H1 (cell line): ENCODE measurements at regions not wholly inside any gene's neighbourhood (a gene's known extent, or its start where the extent isn't known, plus 50 kb on each side); places are given as distances from the start of the nearest gene placed in this dataset.

Source experiments
- CTCF ChIA-PET: fragments of 300-600 bp; sonication (Branson Sonifier 250); formaldehyde crosslinking; loops from one replicate; lab custom pipeline; 2021; ENCODE audit not compliant: partially characterized antibody; lab: Charles Lee
- POLR2A ChIA-PET: fragments of 300-600 bp; sonication (Branson Sonifier 250); formaldehyde crosslinking; loops from one replicate; lab custom pipeline; 2021; ENCODE audit warnings: inconsistent platforms; ENCODE audit not compliant: partially characterized antibody; lab: Charles Lee
- DNase-seq, 2 experiments: peaks; one replicate each; pipeline versions ENCODE4 v3.0.0 to v3.0.0-alpha.2; 2010 to 2022; ENCODE audit warnings: low spot score in 2 of 2, low read depth in 1 of 2, mixed read lengths in 1 of 2
- FAIRE-seq: peaks from 2 replicates; lab custom pipeline; 2011; peaks lifted over from hg19 to GRCh38; lab: Jason Lieb, UNC
- H2AFZ ChIP-seq: 2 replicates; pipeline ENCODE4 v1.8.1; 2012; ENCODE audit warnings: low read length, inconsistent platforms
- H2AK5ac ChIP-seq: 2 replicates; pipeline ENCODE4 v1.6.1; 2013; ENCODE audit warnings: low read depth, low read length
- H2BK120ac ChIP-seq: replicated peaks from 2 replicates; pipeline ENCODE3; 2013; ENCODE audit warnings: low read depth, low read length, inconsistent platforms
- H2BK12ac ChIP-seq: 2 replicates; pipeline ENCODE4 v1.6.1; 2013; ENCODE audit warnings: low read depth, low read length
- H2BK15ac ChIP-seq: 2 replicates; pipeline ENCODE4 v1.6.1; 2013; ENCODE audit warnings: low read length
- H2BK20ac ChIP-seq: 2 replicates; pipeline ENCODE4 v1.6.1; 2013; ENCODE audit warnings: low read length
- H2BK5ac ChIP-seq: 2 replicates; pipeline ENCODE4 v1.6.1; 2013; ENCODE audit warnings: low read depth, low read length
- H3K14ac ChIP-seq: 2 replicates; pipeline ENCODE4 v1.6.1; 2013; ENCODE audit warnings: inconsistent platforms; ENCODE audit not compliant: insufficient read length
- H3K18ac ChIP-seq: 2 replicates; pipeline ENCODE4 v1.6.1; 2013; ENCODE audit warnings: low read length; ENCODE audit errors: extremely low read depth
- H3K23ac ChIP-seq: 2 replicates; pipeline ENCODE4 v1.6.1; 2013; ENCODE audit warnings: inconsistent platforms; ENCODE audit not compliant: insufficient read length
- H3K23me2 ChIP-seq: 2 replicates; pipeline ENCODE4 v1.6.1; 2013; ENCODE audit warnings: low read depth, low read length
- H3K27ac ChIP-seq: 2 replicates; pipeline ENCODE4 v1.6.1; 2011; ENCODE audit warnings: low read depth, low read length, inconsistent platforms
- H3K27me3 ChIP-seq, 4 experiments: replicated peaks in 1 of 4; 1 replicate in 1 of 4; 2 replicates in 3 of 4; pipeline versions ENCODE4 v1.6.1 to v1.8.1; 2011 to 2013; ENCODE audit warnings: low read length in 3 of 4, mild to moderate bottlenecking in 3 of 4, inconsistent platforms in 2 of 4, mixed read lengths in 2 of 4, moderate library complexity in 1 of 4; ENCODE audit not compliant: control insufficient read depth in 3 of 4, insufficient read depth in 3 of 4; ENCODE audit errors: extremely low read depth in 1 of 4
- H3K36me3 ChIP-seq, 4 experiments: 2 replicates each; pipeline versions ENCODE4 v1.6.1 to v1.8.1; 2011 to 2013; ENCODE audit warnings: mild to moderate bottlenecking in 4 of 4, low read length in 3 of 4, moderate library complexity in 2 of 4, control low read depth in 1 of 4, inconsistent platforms in 1 of 4; ENCODE audit not compliant: insufficient read depth in 4 of 4, control insufficient read depth in 2 of 4
- H3K4ac ChIP-seq: replicated peaks from 2 replicates; pipeline ENCODE3; 2013; ENCODE audit warnings: low read length, low read depth, mixed read lengths, inconsistent platforms; ENCODE audit not compliant: insufficient read length
- H3K4me1 ChIP-seq, 4 experiments: replicated peaks in 1 of 4; 1 replicate in 1 of 4; 2 replicates in 3 of 4; pipeline versions ENCODE4 v1.6.1 to v1.8.1; 2011 to 2013; ENCODE audit warnings: low read length in 3 of 4, inconsistent platforms in 2 of 4, mixed read lengths in 1 of 4; ENCODE audit not compliant: insufficient read depth in 4 of 4, control insufficient read depth in 3 of 4
- H3K4me2 ChIP-seq, 2 experiments: 2 replicates each; pipeline versions ENCODE4 v1.6.1 to v1.8.1; 2011 to 2013; ENCODE audit warnings: low read depth in 2 of 2, low read length in 2 of 2, control low read depth in 1 of 2, inconsistent platforms in 1 of 2, mild to moderate bottlenecking in 1 of 2; ENCODE audit not compliant: insufficient read depth in 1 of 2
- H3K4me3 ChIP-seq, 4 experiments: fragments of 200-600, 300-600 bp in 1 of 4; sonication (generic), shearing (Covaris generic), sonication (Bioruptor Twin) in 1 of 4; 2 replicates each; pipeline versions ENCODE4 v1.5.1 to v1.8.1; 2011 to 2016; ENCODE audit warnings: low read length in 4 of 4, low read depth in 3 of 4, control low read depth in 2 of 4, inconsistent platforms in 2 of 4, mild to moderate bottlenecking in 2 of 4, mixed read lengths in 1 of 4, moderate library complexity in 1 of 4; ENCODE audit not compliant: insufficient read depth in 2 of 4; ENCODE audit errors: extremely low read depth in 1 of 4
- H3K56ac ChIP-seq: replicated peaks from 2 replicates; pipeline ENCODE3; 2013; ENCODE audit warnings: low read depth, mild to moderate bottlenecking, mixed read lengths, low read length, inconsistent platforms; ENCODE audit not compliant: insufficient read length
- H3K79me1 ChIP-seq: 2 replicates; pipeline ENCODE4 v1.6.1; 2013; ENCODE audit warnings: low read depth, low read length, control low read depth
- H3K79me2 ChIP-seq, 2 experiments: 2 replicates each; pipeline versions ENCODE4 v1.6.1 to v1.8.1; 2012 to 2013; ENCODE audit warnings: low read length in 2 of 2, mild to moderate bottlenecking in 2 of 2, inconsistent platforms in 1 of 2; ENCODE audit not compliant: insufficient read depth in 2 of 2, control insufficient read depth in 1 of 2
- H3K9ac ChIP-seq, 4 experiments: replicated peaks in 1 of 4; 1 replicate in 1 of 4; 2 replicates in 3 of 4; pipeline versions ENCODE4 v1.6.1 to v1.8.1; 2011 to 2013; ENCODE audit warnings: low read depth in 3 of 4, low read length in 3 of 4, control low read depth in 2 of 4, mild to moderate bottlenecking in 2 of 4, moderate library complexity in 2 of 4, inconsistent platforms in 1 of 4; ENCODE audit errors: extremely low read depth in 1 of 4
- H3K9me3 ChIP-seq, 2 experiments: 2 replicates each; pipeline versions ENCODE4 v1.6.1 to v1.8.1; 2012 to 2013; ENCODE audit warnings: mild to moderate bottlenecking in 2 of 2, moderate library complexity in 2 of 2, control low read depth in 1 of 2, inconsistent platforms in 1 of 2, low read depth in 1 of 2, low read length in 1 of 2, mixed read lengths in 1 of 2; ENCODE audit not compliant: insufficient read depth in 2 of 2
- H4K20me1 ChIP-seq, 2 experiments: replicated peaks in 1 of 2; 2 replicates each; pipeline versions ENCODE3 to v1.8.1; 2011 to 2013; ENCODE audit warnings: inconsistent platforms in 2 of 2, low read length in 2 of 2, mild to moderate bottlenecking in 1 of 2; ENCODE audit not compliant: insufficient read depth in 2 of 2, control insufficient read depth in 1 of 2
- H4K5ac ChIP-seq: 2 replicates; pipeline ENCODE4 v1.6.1; 2013; ENCODE audit warnings: low read length, low read depth, mixed read lengths, inconsistent platforms; ENCODE audit not compliant: insufficient read length
- H4K8ac ChIP-seq: 2 replicates; pipeline ENCODE4 v1.8.0; 2013; ENCODE audit warnings: mild to moderate bottlenecking, moderate library complexity, low read length, inconsistent platforms; ENCODE audit not compliant: insufficient read depth; ENCODE audit errors: extremely low read depth
- H4K91ac ChIP-seq: replicated peaks from 2 replicates; pipeline ENCODE3; 2013; ENCODE audit warnings: low read length, mixed read lengths, inconsistent platforms; ENCODE audit not compliant: insufficient read length
- BRCA1 ChIP-seq: IDR thresholded peaks from 2 replicates; pipeline ENCODE4 v1.6.1; 2012; ENCODE audit warnings: low read depth, low read length, improper control_type of control experiment
- MAFK ChIP-seq: IDR thresholded peaks from 2 replicates; pipeline ENCODE4 v1.6.1; 2012; ENCODE audit warnings: low read depth, mild to moderate bottlenecking, improper control_type of control experiment, low read length
- POU5F1 ChIP-seq: IDR thresholded peaks from 2 replicates; pipeline ENCODE4 v1.6.1; 2011; ENCODE audit warnings: low read depth, mild to moderate bottlenecking, low read length, moderate library complexity
- RFX5 ChIP-seq: IDR thresholded peaks from 2 replicates; pipeline ENCODE4 v1.6.1; 2011; ENCODE audit warnings: low read depth, low read length, improper control_type of control experiment, borderline replicate concordance
- WGBS, 2 experiments: shearing (Covaris generic) in 1 of 2; methylation state at CpG; one replicate each; pipeline versions ENCODE4 v1.1.6 to v1.1.7; 2013 to 2015; ENCODE audit warnings: low lambda C conversion rate in 2 of 2, mixed read lengths in 2 of 2, inconsistent platforms in 1 of 2, low coverage in 1 of 2, missing lambda C conversion rate in 1 of 2; ENCODE audit not compliant: insufficient replicate concordance in 2 of 2, insufficient coverage in 1 of 2, insufficient read length in 1 of 2; ENCODE audit errors: extremely low coverage in 1 of 2, missing lambda C conversion rate in 1 of 2; 5-methylcytosine and 5-hydroxymethylcytosine counted together

- no peak overlapping the region for H3K56ac ChIP-seq
- no peak overlapping the region for H4K8ac ChIP-seq
- H3K18ac ChIP-seq: no peak overlapping the region
- H3K9me3 ChIP-seq: no peaks in the 10 kb centered on the region
- WGBS, 2 experiments: 85% methylated on average over 2 of the region's 2 CpGs; no CpG with 5 or more reads in 1 of the 2 experiments
- H3K79me2 ChIP-seq: no peaks in the 10 kb centered on the region
- no peaks in the 10 kb centered on the region for H4K20me1 ChIP-seq
- H3K27me3 ChIP-seq: no peaks in the 10 kb centered on the region
- no peak overlapping the region for H3K4me2 ChIP-seq
- H3K4ac ChIP-seq: no peak overlapping the region
- H3K4me1 ChIP-seq: no peaks in the 10 kb centered on the region
- H2AK5ac ChIP-seq: no peak overlapping the region
- ChIA-PET CTCF (interaction anchor here (1.3 kb wide), 1 partner anchor 67 kb away, joined by 5 read pairs; no protein-coding TSS in a partner anchor), POLR2A (no interaction called here)
- H3K23ac ChIP-seq: no peak overlapping the region
- no peak overlapping the region for H2BK15ac ChIP-seq
- H3K27ac ChIP-seq: no peak overlapping the region
- H2AFZ ChIP-seq: no peak overlapping the region
- no peak overlapping the region for H2BK20ac ChIP-seq
- H4K91ac ChIP-seq: no peak overlapping the region
- no peaks in the 10 kb centered on the region; the same call in 1 of the 2 replicates for H3K23me2 ChIP-seq
- no peak overlapping the region for H2BK5ac ChIP-seq
- H2BK120ac ChIP-seq: no peak overlapping the region
- H2BK12ac ChIP-seq: no peak overlapping the region
- no peaks in the 10 kb centered on the region for H3K36me3 ChIP-seq
- no peak overlapping the region for H3K9ac ChIP-seq
- FAIRE-seq (no peak), DNase-seq (no peak)
- no peak overlapping the region for H3K14ac ChIP-seq
- no peaks in the 10 kb centered on the region for H3K79me1 ChIP-seq
- H4K5ac ChIP-seq: no peak overlapping the region
- no peak overlapping the region for H3K4me3 ChIP-seq
- TF ChIP-seq MAFK: no peak
- TF ChIP-seq POU5F1: no peak
- TF ChIP-seq RFX5: no peak
- no peak for TF ChIP-seq BRCA1
Observed at GRCh38 chr13:50291611-50292010, 276.4 kb downstream of the KCNRG start.
